BE2C (cell line): ENCODE measurements at regions not wholly inside any gene's neighbourhood (a gene's known extent, or its start where the extent isn't known, plus 50 kb on each side); places are given as distances from the start of the nearest gene placed in this dataset.
"Not testable (repeated sequence)": the region's sequence is repeated elsewhere in the genome, so short reads cannot be mapped to it uniquely, and the experiment has no call there.

Source experiments
- DNase-seq: peaks from one replicate; pipeline ENCODE4 v3.0.0-alpha.2; 2020
- H3K27me3 ChIP-seq: fragments of 250-450 bp; sonication (Bioruptor Pico); 2 replicates; pipeline ENCODE4 v1.5.1; 2020; ENCODE audit warnings: mild to moderate bottlenecking
- H3K36me3 ChIP-seq: fragments of 250-450 bp; sonication (Bioruptor Pico); 2 replicates; pipeline ENCODE4 v1.5.1; 2020; ENCODE audit warnings: mild to moderate bottlenecking
- H3K4me1 ChIP-seq: fragments of 250-450 bp; sonication (Bioruptor Pico); 2 replicates; pipeline ENCODE4 v1.5.1; 2020
- H3K4me3 ChIP-seq: 2 replicates; pipeline ENCODE4 v1.5.1; 2011; ENCODE audit warnings: low read depth, low read length
- H3K9me3 ChIP-seq: fragments of 250-450 bp; sonication (Bioruptor Pico); 2 replicates; pipeline ENCODE4 v1.5.1; 2020
- TF ChIP-seq, protein P1 (sequence below): IDR thresholded peaks from 2 replicates; pipeline ENCODE4 v1.5.1; 2012; ENCODE audit warnings: mild to moderate bottlenecking, low read depth, low read length

DNA sequence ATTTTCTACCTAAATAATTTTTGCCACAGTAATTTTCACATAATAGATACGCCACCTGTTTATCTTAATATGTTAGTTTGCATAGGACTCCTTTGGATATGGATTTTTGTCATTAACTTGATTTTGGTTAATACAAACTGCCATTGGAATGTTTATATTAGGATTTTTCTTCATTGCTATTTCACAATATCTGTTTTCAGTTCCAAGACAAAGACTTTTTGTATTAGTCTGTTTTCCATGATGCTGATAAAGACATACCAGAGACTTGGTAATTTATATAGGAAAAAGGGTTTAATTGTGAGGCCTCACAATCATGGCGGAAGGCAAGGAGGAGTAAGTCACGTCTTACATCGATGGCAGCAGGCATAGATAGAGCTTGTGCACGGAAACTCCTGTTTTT lies 503.1 kb upstream of the TMEFF2 start:
- no peaks in the 10 kb centered on the region for H3K36me3 ChIP-seq
- DNase-seq, result no peak
- TF ChIP-seq, protein P1, sequence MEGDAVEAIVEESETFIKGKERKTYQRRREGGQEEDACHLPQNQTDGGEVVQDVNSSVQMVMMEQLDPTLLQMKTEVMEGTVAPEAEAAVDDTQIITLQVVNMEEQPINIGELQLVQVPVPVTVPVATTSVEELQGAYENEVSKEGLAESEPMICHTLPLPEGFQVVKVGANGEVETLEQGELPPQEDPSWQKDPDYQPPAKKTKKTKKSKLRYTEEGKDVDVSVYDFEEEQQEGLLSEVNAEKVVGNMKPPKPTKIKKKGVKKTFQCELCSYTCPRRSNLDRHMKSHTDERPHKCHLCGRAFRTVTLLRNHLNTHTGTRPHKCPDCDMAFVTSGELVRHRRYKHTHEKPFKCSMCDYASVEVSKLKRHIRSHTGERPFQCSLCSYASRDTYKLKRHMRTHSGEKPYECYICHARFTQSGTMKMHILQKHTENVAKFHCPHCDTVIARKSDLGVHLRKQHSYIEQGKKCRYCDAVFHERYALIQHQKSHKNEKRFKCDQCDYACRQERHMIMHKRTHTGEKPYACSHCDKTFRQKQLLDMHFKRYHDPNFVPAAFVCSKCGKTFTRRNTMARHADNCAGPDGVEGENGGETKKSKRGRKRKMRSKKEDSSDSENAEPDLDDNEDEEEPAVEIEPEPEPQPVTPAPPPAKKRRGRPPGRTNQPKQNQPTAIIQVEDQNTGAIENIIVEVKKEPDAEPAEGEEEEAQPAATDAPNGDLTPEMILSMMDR, result no peak
- no peaks in the 10 kb centered on the region for H3K4me1 ChIP-seq
- H3K9me3 ChIP-seq, result no peaks in the 10 kb centered on the region
- no peak overlapping the region for H3K4me3 ChIP-seq
- no peaks in the 10 kb centered on the region for H3K27me3 ChIP-seq

DNA sequence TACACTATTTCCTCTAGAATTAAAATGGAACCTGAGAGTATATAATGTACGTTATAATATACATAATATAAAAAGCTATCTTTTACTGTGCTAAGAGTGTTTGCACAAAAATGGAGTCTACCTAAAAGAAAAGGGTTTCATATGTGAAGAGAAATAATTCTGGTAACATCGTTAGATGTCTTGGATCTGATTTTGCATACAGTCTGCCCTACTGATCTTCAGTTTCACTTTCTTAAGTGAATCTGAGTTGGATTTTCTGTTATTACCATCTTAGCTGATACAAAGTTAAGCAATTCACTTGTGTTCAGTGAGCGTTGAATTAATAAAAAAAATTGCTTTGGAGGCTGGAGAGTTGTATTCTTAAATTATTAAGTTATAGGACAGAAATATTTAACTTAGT lies 502.1 kb upstream of the TMEFF2 start:
- Histone ChIP-seq H3K4me1 (no peaks in the 10 kb centered on the region), H3K27me3 (no peaks in the 10 kb centered on the region), H3K4me3 (no peak overlapping the region), H3K9me3 (no peaks in the 10 kb centered on the region), H3K36me3 (no peaks in the 10 kb centered on the region)
- no peak for DNase-seq
- TF ChIP-seq, protein P1, result no peak

GRCh38 chr2:192687015-192687414 lies 492.3 kb upstream of the TMEFF2 start:
- no peak overlapping the region for H3K4me3 ChIP-seq
- H3K4me1 ChIP-seq, result peaks cover 3% of the 10 kb centered on the region; the same call in 1 of the 2 replicates
- TF ChIP-seq, protein P1, result no peak
- H3K36me3 ChIP-seq, result no peaks in the 10 kb centered on the region
- DNase-seq, result no peak
- H3K9me3 ChIP-seq, result no peaks in the 10 kb centered on the region
- no peaks in the 10 kb centered on the region for H3K27me3 ChIP-seq

GRCh38 chr2:192682511-192682910 lies 487.8 kb upstream of the TMEFF2 start:
- H3K4me3 ChIP-seq, H3K36me3 ChIP-seq, H3K27me3 ChIP-seq, H3K9me3 ChIP-seq, H3K4me1 ChIP-seq, DNase-seq: not testable (repeated sequence)

GRCh38 chr2:192675681-192676080 lies 480.9 kb upstream of the TMEFF2 start:
- Histone ChIP-seq H3K4me3 (no peak overlapping the region), H3K27me3 (no peaks in the 10 kb centered on the region), H3K4me1 (peaks cover 2% of the 10 kb centered on the region; the same call in 1 of the 2 replicates), H3K36me3 (no peaks in the 10 kb centered on the region), H3K9me3 (no peaks in the 10 kb centered on the region)
- DNase-seq, result no peak
- TF ChIP-seq, protein P1, result no peak

- H3K9me3 ChIP-seq, result no peaks in the 10 kb centered on the region
- H3K4me3 ChIP-seq, result no peak overlapping the region
- H3K27me3 ChIP-seq, result no peaks in the 10 kb centered on the region
- H3K36me3 ChIP-seq, result no peaks in the 10 kb centered on the region
- H3K4me1 ChIP-seq, result 0 out of 2 replicates have a peak, but pooled peaks cover 2% of the 10 kb centered on the region
- DNase-seq, result no peak
- TF ChIP-seq, protein P1, result no peak
Measured at GRCh38 chr2:192669505-192670091, 474.9 kb upstream of the TMEFF2 start.

DNA sequence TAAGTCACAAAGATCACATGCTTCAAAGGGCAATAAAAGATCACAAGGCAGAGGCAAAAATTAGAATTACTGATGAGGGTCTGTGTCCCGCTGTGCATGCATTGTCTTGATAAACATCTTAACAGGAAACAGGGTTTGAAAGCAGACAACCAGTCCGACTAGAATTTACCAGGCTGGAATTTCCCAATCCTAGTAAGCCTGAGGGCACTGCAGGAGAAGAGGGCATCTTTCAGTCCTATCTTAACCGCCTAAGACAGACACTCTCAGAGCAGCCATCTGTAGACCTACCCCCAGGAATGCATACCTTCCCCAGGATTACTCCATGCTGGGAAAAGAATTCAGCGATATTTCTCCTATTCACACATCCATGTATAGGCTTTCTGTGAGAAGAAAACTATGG lies 465.8 kb upstream of the TMEFF2 start:
- H3K4me3 ChIP-seq, H3K27me3 ChIP-seq, H3K9me3 ChIP-seq, H3K36me3 ChIP-seq: not testable (repeated sequence)
- H3K4me1 ChIP-seq, result peaks cover 22% of the 10 kb centered on the region
- DNase-seq, result peak; percentile 53
